Endodermal cell (in vitro differentiated cells): ENCODE measurements at regions not wholly inside any gene's neighbourhood (a gene's known extent, or its start where the extent isn't known, plus 50 kb on each side); places are given as distances from the start of the nearest gene placed in this dataset.

Experiments used
- DNase-seq: peaks from one replicate; pipeline ENCODE4 v3.0.0-alpha.2; 2017
- H3K27ac ChIP-seq: 2 replicates; pipeline ENCODE4 v1.5.1; 2013; ENCODE audit warnings: mild to moderate bottlenecking, low read depth, low read length, moderate library complexity
- H3K27me3 ChIP-seq: 2 replicates; pipeline ENCODE4 v1.6.1; 2013; ENCODE audit warnings: mild to moderate bottlenecking, low read length, moderate library complexity; ENCODE audit not compliant: insufficient read depth, control insufficient read depth, poor library complexity, severe bottlenecking
- H3K36me3 ChIP-seq: 2 replicates; pipeline ENCODE4 v1.7.0; 2013; ENCODE audit warnings: mild to moderate bottlenecking, low read length, moderate library complexity; ENCODE audit not compliant: control insufficient read depth, insufficient read depth
- H3K4me1 ChIP-seq: one replicate; pipeline ENCODE4 v1.7.0; 2013; ENCODE audit warnings: low read length; ENCODE audit not compliant: control insufficient read depth, insufficient read depth
- H3K4me3 ChIP-seq: 2 replicates; pipeline ENCODE4 v1.5.1; 2013; ENCODE audit warnings: mild to moderate bottlenecking, low read length, moderate library complexity
- H3K9ac ChIP-seq: 2 replicates; pipeline ENCODE4 v1.6.1; 2013; ENCODE audit warnings: mild to moderate bottlenecking, low read length, moderate library complexity; ENCODE audit not compliant: poor library complexity, severe bottlenecking; ENCODE audit errors: extremely low read depth
- H3K9me3 ChIP-seq: 2 replicates; pipeline ENCODE4 v1.6.1; 2013; ENCODE audit warnings: mild to moderate bottlenecking, low read length, moderate library complexity; ENCODE audit not compliant: control insufficient read depth
- H3K27ac Mint-ChIP-seq: 2 replicates; pipeline ENCODE4 v1.8.0; 2020; ENCODE audit warnings: mixed read lengths
- H3K27me3 Mint-ChIP-seq: 2 replicates; pipeline ENCODE4 v1.8.0; 2021; ENCODE audit warnings: mild to moderate bottlenecking, mixed read lengths; ENCODE audit not compliant: insufficient read depth
- H3K36me3 Mint-ChIP-seq: 2 replicates; pipeline ENCODE4 v1.8.0; 2020; ENCODE audit warnings: low read depth, mixed read lengths
- H3K4me1 Mint-ChIP-seq: 2 replicates; pipeline ENCODE4 v1.8.0; 2020; ENCODE audit warnings: mixed read lengths
- H3K4me3 Mint-ChIP-seq: 2 replicates; pipeline ENCODE4 v1.8.0; 2020; ENCODE audit warnings: mild to moderate bottlenecking, moderate library complexity, mixed read lengths
- H3K9me3 Mint-ChIP-seq: 2 replicates; pipeline ENCODE4 v1.8.0; 2020; ENCODE audit warnings: mild to moderate bottlenecking, mixed read lengths
- WGBS, 2 experiments: methylation state at CpG; one replicate each; pipeline versions ENCODE4 v1.1.5 to v1.1.7; 2013; ENCODE audit warnings: missing lambda C conversion rate in 2 of 2, mixed read lengths in 1 of 2; ENCODE audit not compliant: insufficient coverage in 1 of 2, insufficient read length in 1 of 2; 5-methylcytosine and 5-hydroxymethylcytosine counted together
- TF ChIP-seq, protein P1 (sequence below): fragments of 200-600 bp; sonication (generic); conservative IDR thresholded peaks from 2 replicates; pipeline ENCODE4 v1.5.0; 2021; ENCODE audit warnings: antibody characterized with exemption, mild to moderate bottlenecking

DNA sequence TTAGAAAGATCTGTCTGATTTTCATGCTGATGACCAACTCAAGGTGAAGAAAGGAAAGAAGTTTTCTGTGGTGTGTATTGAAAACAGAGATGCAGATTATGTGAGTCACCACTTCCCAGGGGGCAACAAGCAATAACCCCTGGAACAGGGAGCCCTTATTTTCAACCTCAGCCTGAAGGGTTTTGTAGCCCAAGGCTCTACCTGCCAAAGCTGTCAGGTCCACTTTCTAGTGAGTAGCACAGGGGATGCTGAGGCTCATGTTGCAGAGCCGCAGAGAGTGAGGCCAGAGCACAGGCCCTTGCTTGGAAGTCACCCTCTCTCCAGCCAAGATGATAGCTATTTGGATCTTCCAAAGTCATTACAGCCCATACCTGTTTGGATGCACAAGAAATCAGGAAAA lies 152.2 kb upstream of the SLC24A5 start:
- DNase-seq = no peak
- WGBS, 2 experiments = 86 to 100% methylated on average over 1 of the region's 1 CpG
- Mint-ChIP-seq H3K27me3 (no peaks in the 10 kb centered on the region), H3K4me3 (no peak overlapping the region), H3K27ac (no peak overlapping the region), H3K36me3 (no peaks in the 10 kb centered on the region), H3K9me3 (no peaks in the 10 kb centered on the region), H3K4me1 (peaks cover 23% of the 10 kb centered on the region)
- Histone ChIP-seq H3K4me3 (no peak overlapping the region), H3K9me3 (peaks cover 12% of the 10 kb centered on the region), H3K9ac (no peak overlapping the region), H3K4me1 (peaks cover 5% of the 10 kb centered on the region), H3K27ac (no peak overlapping the region), H3K27me3 (no peaks in the 10 kb centered on the region), H3K36me3 (no peaks in the 10 kb centered on the region)
- TF ChIP-seq, protein P1, sequence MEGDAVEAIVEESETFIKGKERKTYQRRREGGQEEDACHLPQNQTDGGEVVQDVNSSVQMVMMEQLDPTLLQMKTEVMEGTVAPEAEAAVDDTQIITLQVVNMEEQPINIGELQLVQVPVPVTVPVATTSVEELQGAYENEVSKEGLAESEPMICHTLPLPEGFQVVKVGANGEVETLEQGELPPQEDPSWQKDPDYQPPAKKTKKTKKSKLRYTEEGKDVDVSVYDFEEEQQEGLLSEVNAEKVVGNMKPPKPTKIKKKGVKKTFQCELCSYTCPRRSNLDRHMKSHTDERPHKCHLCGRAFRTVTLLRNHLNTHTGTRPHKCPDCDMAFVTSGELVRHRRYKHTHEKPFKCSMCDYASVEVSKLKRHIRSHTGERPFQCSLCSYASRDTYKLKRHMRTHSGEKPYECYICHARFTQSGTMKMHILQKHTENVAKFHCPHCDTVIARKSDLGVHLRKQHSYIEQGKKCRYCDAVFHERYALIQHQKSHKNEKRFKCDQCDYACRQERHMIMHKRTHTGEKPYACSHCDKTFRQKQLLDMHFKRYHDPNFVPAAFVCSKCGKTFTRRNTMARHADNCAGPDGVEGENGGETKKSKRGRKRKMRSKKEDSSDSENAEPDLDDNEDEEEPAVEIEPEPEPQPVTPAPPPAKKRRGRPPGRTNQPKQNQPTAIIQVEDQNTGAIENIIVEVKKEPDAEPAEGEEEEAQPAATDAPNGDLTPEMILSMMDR = no peak

- H3K9me3 ChIP-seq = peaks cover 14% of the 10 kb centered on the region
- H3K27me3 ChIP-seq = no peaks in the 10 kb centered on the region
- no peak overlapping the region for H3K4me3 ChIP-seq
- H3K4me1 Mint-ChIP-seq = peaks cover 21% of the 10 kb centered on the region
- H3K4me1 ChIP-seq = no peaks in the 10 kb centered on the region
- no peaks in the 10 kb centered on the region for H3K27me3 Mint-ChIP-seq
- H3K4me3 Mint-ChIP-seq = no peak overlapping the region
- H3K9me3 Mint-ChIP-seq = no peaks in the 10 kb centered on the region
- 93 to 97% methylated on average over 4 of the region's 4 CpGs for WGBS, 2 experiments
- H3K27ac Mint-ChIP-seq = no peak overlapping the region
- TF ChIP-seq, protein P1 = no peak
- H3K36me3 ChIP-seq = no peaks in the 10 kb centered on the region
- H3K27ac ChIP-seq = no peak overlapping the region
- H3K36me3 Mint-ChIP-seq = no peaks in the 10 kb centered on the region
- no peak for DNase-seq
- H3K9ac ChIP-seq = no peak overlapping the region
Observed at GRCh38 chr15:47971637-47972036, 149.2 kb upstream of the SLC24A5 start.

DNA sequence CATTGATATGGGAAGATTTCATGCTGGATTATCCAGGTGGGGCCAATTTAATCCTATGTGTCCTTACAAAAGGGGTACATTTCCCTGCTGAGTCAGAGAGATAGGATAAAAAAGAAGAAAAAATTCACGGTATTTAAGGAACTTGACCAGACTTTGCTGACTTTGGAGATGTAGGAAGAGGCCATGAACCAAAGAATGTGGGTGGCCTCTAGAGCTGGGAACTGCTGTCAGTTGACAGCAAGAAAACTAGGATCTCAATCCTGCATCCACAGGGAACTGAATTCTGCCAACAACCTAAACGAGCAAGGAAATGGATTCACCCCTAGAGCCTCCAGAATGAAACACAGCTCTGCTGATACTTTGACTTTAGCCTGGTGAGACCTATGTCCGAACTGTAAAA lies 148.1 kb upstream of the SLC24A5 start:
- Histone ChIP-seq H3K27ac (no peak overlapping the region), H3K4me3 (no peak overlapping the region), H3K9ac (no peak overlapping the region), H3K36me3 (no peaks in the 10 kb centered on the region), H3K4me1 (no peaks in the 10 kb centered on the region), H3K9me3 (peaks cover 14% of the 10 kb centered on the region), H3K27me3 (no peaks in the 10 kb centered on the region)
- Mint-ChIP-seq H3K27me3 (no peaks in the 10 kb centered on the region), H3K36me3 (no peaks in the 10 kb centered on the region), H3K4me3 (no peak overlapping the region), H3K4me1 (peaks cover 25% of the 10 kb centered on the region), H3K9me3 (no peaks in the 10 kb centered on the region), H3K27ac (no peak overlapping the region)
- DNase-seq = no peak
- WGBS, 2 experiments = 85 to 100% methylated on average over 2 to 3 of the region's 3 CpGs
- TF ChIP-seq, protein P1 = no peak
